Thyroid gland (tissue), 4 donors: ENCODE measurements at regions not wholly inside any gene's neighbourhood (a gene's known extent, or its start where the extent isn't known, plus 50 kb on each side); places are given as distances from the start of the nearest gene placed in this dataset.

Experiments used
- CTCF ChIP-seq, 6 experiments: fragments of 200-600 bp in 3 of 6; fragments of 450-650 bp in 3 of 6; sonication (generic) in 3 of 6; IDR thresholded peaks; one replicate each; pipeline ENCODE4 v1.5.1; 2016 to 2019; ENCODE audit warnings: antibody characterized with exemption in 6 of 6, mild to moderate bottlenecking in 2 of 6, inconsistent platforms in 1 of 6, moderate library complexity in 1 of 6
- POLR2A ChIP-seq, 2 donors: fragments of 450-650 bp; IDR thresholded peaks; one replicate each; pipeline ENCODE4 v1.6.1; 2017; ENCODE audit warnings: antibody characterized with exemption in 2 of 2, mild to moderate bottlenecking in 2 of 2, moderate library complexity in 1 of 2

- TF ChIP-seq CTCF (IDR thresholded peaks at IDR 0.05) (peak in 3 of 6 experiments; percentile 28 to 54 (median 41)), POLR2A (IDR thresholded peaks at IDR 0.05) (no peak)
Measured at GRCh38 chr2:102975996-102976975, 214.5 kb downstream of the TMEM182 start.
